GM12872 (cell line): ENCODE measurements at regions not wholly inside any gene's neighbourhood (a gene's known extent, or its start where the extent isn't known, plus 50 kb on each side); places are given as distances from the start of the nearest gene placed in this dataset.
A peak's percentile ranks its signal among the peaks of the same experiment; 100 is the strongest.

Experiments used
- TF ChIP-seq, protein P1 (sequence below): IDR thresholded peaks from 3 replicates; pipeline ENCODE4 v1.5.1; 2011; ENCODE audit warnings: low read depth, mild to moderate bottlenecking, low read length, moderate library complexity; ENCODE audit not compliant: insufficient read depth

DNA sequence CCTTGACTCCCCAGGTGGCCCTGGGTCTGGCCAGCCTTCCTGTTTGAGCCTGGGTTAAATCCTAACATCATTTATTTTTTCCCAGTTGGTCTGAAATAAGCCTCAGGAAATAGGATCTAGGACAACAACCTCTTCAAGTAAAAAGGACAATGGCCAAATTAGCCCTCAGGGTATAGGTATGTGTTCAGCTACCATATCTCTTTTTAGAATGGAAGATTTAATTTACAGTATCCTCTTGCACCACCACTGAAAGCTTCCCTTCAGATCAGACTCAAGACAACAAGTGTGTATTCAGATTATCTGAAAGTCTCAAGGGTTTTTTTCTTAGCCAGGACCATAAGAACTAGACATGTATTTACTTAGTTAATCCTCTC, 61.6 kb upstream of the CXCR4 start:
- TF ChIP-seq, protein P1, sequence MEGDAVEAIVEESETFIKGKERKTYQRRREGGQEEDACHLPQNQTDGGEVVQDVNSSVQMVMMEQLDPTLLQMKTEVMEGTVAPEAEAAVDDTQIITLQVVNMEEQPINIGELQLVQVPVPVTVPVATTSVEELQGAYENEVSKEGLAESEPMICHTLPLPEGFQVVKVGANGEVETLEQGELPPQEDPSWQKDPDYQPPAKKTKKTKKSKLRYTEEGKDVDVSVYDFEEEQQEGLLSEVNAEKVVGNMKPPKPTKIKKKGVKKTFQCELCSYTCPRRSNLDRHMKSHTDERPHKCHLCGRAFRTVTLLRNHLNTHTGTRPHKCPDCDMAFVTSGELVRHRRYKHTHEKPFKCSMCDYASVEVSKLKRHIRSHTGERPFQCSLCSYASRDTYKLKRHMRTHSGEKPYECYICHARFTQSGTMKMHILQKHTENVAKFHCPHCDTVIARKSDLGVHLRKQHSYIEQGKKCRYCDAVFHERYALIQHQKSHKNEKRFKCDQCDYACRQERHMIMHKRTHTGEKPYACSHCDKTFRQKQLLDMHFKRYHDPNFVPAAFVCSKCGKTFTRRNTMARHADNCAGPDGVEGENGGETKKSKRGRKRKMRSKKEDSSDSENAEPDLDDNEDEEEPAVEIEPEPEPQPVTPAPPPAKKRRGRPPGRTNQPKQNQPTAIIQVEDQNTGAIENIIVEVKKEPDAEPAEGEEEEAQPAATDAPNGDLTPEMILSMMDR = no peak

DNA sequence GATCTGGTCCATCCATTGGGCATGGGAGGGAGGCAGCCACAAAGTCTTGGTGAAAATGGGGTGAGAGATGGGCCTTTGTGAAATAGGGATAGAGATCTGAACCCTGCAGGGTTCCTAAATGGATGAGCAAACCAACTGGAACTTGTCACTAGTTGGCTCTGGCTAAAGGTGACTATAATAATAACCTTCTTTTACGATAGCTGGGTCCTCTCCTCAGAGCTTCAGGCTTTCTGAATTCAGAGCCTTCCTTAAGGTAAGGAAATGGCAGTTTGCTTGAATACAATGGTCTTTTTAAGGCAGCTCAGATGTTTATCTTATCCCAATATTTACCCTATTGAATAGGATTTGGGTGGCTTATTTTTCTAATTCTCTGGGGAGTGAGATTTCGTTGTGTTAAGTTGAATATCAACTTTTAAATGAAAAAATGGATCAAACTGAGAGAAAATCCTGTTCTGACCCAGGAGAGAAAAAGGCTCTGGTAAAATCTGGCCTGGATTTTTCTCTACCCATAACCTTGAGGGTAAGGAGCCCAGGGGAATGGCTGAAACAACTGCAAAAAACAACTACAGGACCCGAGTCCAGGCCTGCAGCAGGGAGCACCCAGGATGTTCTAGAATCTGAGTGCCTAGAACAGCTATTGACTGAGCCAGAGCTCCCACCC, 61.1 kb upstream of the CXCR4 start:
- TF ChIP-seq, protein P1 = no peak

DNA sequence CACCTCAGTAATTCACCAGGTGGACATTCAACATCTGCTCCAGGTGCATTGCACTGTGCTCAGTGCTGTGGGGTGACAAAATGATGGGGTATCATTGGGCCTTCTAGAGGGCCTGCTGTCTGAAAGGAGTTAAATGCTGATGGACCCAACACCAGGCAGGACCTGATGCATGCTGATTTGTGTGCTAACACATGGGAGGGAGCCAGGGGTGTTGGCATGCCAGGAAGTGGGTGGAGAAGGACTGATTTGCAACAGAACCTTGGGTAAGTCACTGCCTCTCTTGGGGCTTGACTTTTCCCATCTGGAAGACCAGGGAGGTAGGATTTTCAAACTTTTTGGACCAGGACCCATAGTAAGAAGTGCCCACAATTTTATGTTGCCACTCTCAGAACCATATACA, 57.9 kb upstream of the CXCR4 start:
- TF ChIP-seq, protein P1 = no peak

DNA sequence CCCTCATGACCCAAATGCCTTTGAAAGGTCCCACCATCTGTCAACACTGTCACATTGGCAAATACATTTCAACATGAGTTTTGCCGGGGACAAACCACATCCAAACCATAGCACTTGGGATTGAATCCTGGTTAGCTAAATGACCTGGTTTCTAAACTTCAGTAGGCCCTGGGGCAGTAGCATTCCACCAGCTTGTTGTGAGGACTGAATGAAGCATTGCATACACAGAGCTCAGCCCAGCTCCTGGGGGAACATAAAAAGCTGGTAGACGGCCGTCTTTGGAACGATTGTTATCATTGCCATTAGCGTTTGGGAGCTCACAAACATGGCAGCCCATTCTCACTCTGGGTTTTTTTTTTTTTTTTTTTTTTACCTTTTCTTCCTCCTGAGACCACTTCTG, 57.5 kb upstream of the CXCR4 start:
- TF ChIP-seq, protein P1 = no peak

DNA sequence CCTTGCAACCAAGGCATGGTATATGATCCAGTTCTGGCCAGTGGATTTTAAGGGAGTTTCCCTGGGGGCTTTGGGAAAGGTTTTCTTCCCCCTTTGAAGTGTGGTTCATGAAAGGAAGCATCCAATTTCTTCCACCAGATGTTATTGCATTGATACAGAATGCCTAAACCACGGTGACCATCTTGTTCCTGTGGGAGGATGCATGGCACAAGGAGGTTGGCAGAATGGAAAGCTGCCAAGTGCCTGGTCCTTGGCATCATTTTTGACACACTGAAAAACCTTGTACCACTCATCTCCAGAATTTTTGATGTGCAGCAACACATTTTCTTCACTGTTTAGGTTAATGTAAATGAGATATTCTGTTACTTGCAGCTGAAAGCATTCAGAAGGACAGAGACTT, 55.2 kb upstream of the CXCR4 start:
- TF ChIP-seq, protein P1 = no peak

DNA sequence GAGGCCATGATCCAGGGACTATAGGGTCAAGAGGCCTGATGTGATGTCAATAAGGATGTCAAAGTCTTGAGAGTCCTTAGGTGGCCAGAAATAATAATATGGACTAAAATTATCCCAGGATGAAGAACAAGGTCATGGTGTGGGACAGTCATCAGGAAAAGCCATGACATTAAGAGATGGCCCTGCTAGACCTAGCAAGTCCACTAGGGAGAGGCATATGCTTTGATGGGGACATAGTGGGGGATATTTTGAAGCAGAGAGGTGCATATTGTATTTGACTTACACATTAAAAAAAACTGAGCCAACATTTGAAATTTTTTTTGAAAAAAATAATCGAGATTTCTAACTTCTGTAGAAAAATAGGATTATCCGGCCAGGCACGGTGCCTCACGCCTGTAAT, 53.3 kb upstream of the CXCR4 start:
- TF ChIP-seq, protein P1 = peak; percentile 30; the same call in 1 of the 3 replicates

DNA sequence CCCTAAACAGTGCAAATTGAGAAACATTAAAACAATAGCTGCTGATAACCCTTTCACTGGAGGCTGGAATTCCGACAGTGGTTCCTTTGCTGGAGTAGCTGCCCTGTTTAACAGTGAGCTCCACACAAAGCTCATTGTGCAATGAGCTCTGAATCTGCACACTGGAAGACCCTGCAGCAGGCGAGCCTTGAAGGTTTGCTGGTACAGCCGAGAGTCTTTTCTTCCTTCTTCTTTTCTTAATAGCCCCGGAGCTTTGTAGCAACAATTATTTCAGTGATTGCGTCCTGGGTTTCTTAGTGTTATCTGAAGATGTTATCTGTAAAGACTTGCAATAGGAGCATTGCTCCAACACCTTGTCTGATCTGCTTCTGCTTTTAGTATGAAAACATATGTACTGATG, 50.8 kb upstream of the CXCR4 start:
- TF ChIP-seq, protein P1 = no peak
